ENCODE measurements at regions not wholly inside any gene's neighbourhood (a gene's known extent, or its start where the extent isn't known, plus 50 kb on each side); places are given as distances from the start of the nearest gene placed in this dataset.

DNA sequence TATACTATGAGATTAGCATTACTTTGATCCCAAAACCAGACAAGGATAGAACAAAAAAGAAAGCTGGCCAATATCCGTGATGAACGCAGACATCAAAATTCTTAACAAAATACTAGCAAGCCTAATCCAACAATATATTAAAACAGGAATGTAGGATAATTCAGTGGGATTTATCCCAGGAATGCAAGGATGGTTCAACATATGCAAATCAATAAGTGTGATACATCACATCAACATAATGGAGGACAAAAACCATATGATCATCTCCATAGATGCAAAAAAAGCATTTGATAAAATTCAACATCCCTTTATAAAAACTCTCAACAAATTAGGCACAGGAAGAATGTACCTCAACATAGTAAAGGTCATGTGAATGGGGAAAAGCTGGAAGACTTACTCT is 158.5 kb downstream of the KCNE4 start:
- TF ChIP-seq TCF7 (IDR thresholded peaks at IDR 0.05; ENCODE audit: borderline replicate concordance) (no peak), RAD21 (IDR thresholded peaks at IDR 0.05; ENCODE audit: insufficient read depth, low read depth, low read length) (no peak), LARP7 (IDR thresholded peaks at IDR 0.05) (no peak)
- TF ChIP-seq, protein P1, sequence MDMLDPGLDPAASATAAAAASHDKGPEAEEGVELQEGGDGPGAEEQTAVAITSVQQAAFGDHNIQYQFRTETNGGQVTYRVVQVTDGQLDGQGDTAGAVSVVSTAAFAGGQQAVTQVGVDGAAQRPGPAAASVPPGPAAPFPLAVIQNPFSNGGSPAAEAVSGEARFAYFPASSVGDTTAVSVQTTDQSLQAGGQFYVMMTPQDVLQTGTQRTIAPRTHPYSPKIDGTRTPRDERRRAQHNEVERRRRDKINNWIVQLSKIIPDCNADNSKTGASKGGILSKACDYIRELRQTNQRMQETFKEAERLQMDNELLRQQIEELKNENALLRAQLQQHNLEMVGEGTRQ (IDR thresholded peaks at IDR 0.05; ENCODE audit: borderline replicate concordance, low read depth, low read length), result no peak
- TF ChIP-seq, protein P2, sequence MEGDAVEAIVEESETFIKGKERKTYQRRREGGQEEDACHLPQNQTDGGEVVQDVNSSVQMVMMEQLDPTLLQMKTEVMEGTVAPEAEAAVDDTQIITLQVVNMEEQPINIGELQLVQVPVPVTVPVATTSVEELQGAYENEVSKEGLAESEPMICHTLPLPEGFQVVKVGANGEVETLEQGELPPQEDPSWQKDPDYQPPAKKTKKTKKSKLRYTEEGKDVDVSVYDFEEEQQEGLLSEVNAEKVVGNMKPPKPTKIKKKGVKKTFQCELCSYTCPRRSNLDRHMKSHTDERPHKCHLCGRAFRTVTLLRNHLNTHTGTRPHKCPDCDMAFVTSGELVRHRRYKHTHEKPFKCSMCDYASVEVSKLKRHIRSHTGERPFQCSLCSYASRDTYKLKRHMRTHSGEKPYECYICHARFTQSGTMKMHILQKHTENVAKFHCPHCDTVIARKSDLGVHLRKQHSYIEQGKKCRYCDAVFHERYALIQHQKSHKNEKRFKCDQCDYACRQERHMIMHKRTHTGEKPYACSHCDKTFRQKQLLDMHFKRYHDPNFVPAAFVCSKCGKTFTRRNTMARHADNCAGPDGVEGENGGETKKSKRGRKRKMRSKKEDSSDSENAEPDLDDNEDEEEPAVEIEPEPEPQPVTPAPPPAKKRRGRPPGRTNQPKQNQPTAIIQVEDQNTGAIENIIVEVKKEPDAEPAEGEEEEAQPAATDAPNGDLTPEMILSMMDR (IDR thresholded peaks at IDR 0.05 in 2 of 3, conservative IDR thresholded peaks at IDR 0.05 in 1 of 3; ENCODE audit: control insufficient read depth in 2 of 3, extremely low read depth in 1 of 3, insufficient read depth in 1 of 3, low read depth in 3 of 3, low read length in 3 of 3), result no peak

Measured in GM12878 (cell line).